Nephron progenitor cell (in vitro differentiated cells): ENCODE measurements at regions not wholly inside any gene's neighbourhood (a gene's known extent, or its start where the extent isn't known, plus 50 kb on each side); places are given as distances from the start of the nearest gene placed in this dataset.

Experiments used
- DNase-seq: peaks from one replicate; pipeline ENCODE4 v3.0.0; 2021
- H3K27ac Mint-ChIP-seq: 2 replicates; pipeline ENCODE4 v1.8.0; 2021; ENCODE audit warnings: mild to moderate bottlenecking, moderate library complexity, mixed read lengths
- H3K27me3 Mint-ChIP-seq: 2 replicates; pipeline ENCODE4 v1.8.0; 2021; ENCODE audit warnings: mild to moderate bottlenecking, low read depth, mixed read lengths; ENCODE audit not compliant: poor library complexity
- H3K36me3 Mint-ChIP-seq: 2 replicates; pipeline ENCODE4 v1.8.0; 2021; ENCODE audit warnings: low read depth, mixed read lengths
- H3K4me1 Mint-ChIP-seq: 2 replicates; pipeline ENCODE4 v1.8.0; 2021; ENCODE audit warnings: mixed read lengths
- H3K4me3 Mint-ChIP-seq: 2 replicates; pipeline ENCODE4 v1.8.0; 2021; ENCODE audit warnings: mild to moderate bottlenecking, moderate library complexity, mixed read lengths
- H3K9me3 Mint-ChIP-seq: 2 replicates; pipeline ENCODE4 v1.8.0; 2021; ENCODE audit warnings: mild to moderate bottlenecking, moderate library complexity, mixed read lengths
- CTCF ChIP-seq: fragments of 200-600 bp; sonication (generic); IDR thresholded peaks from 2 replicates; pipeline ENCODE4 v1.5.0; 2021; ENCODE audit warnings: antibody characterized with exemption

GRCh38 chr12:126762150-126762549 lies 1504.8 kb upstream of the TMEM132C start:
- no peak for TF ChIP-seq CTCF
- H3K27me3 Mint-ChIP-seq, result peaks cover 9% of the 10 kb centered on the region
- H3K4me1 Mint-ChIP-seq, result no peaks in the 10 kb centered on the region
- H3K9me3 Mint-ChIP-seq, result peaks cover 41% of the 10 kb centered on the region
- DNase-seq, result no peak
- no peaks in the 10 kb centered on the region for H3K36me3 Mint-ChIP-seq
- H3K27ac Mint-ChIP-seq, result no peak overlapping the region
- no peak overlapping the region for H3K4me3 Mint-ChIP-seq

GRCh38 chr12:126763359-126763758 lies 1503.6 kb upstream of the TMEM132C start:
- Mint-ChIP-seq H3K36me3 (no peaks in the 10 kb centered on the region), H3K27me3 (peaks cover 13% of the 10 kb centered on the region), H3K9me3 (peaks cover 46% of the 10 kb centered on the region), H3K27ac (no peak overlapping the region), H3K4me3 (no peak overlapping the region), H3K4me1 (no peaks in the 10 kb centered on the region)
- TF ChIP-seq CTCF, result no peak
- DNase-seq, result no peak

GRCh38 chr12:126767334-126767733 lies 1499.6 kb upstream of the TMEM132C start:
- TF ChIP-seq CTCF, result no peak
- Mint-ChIP-seq H3K9me3 (peaks cover 56% of the 10 kb centered on the region), H3K4me3 (no peak overlapping the region), H3K27ac (no peak overlapping the region), H3K4me1 (no peaks in the 10 kb centered on the region), H3K27me3 (peaks cover 10% of the 10 kb centered on the region), H3K36me3 (no peaks in the 10 kb centered on the region)
- DNase-seq, result no peak

GRCh38 chr12:126768517-126768916 lies 1498.5 kb upstream of the TMEM132C start:
- peaks cover 46% of the 10 kb centered on the region for H3K9me3 Mint-ChIP-seq
- DNase-seq, result no peak
- H3K4me1 Mint-ChIP-seq, result no peaks in the 10 kb centered on the region
- H3K4me3 Mint-ChIP-seq, result no peak overlapping the region
- H3K27me3 Mint-ChIP-seq, result peaks cover 13% of the 10 kb centered on the region
- TF ChIP-seq CTCF, result no peak
- no peak overlapping the region for H3K27ac Mint-ChIP-seq
- H3K36me3 Mint-ChIP-seq, result no peaks in the 10 kb centered on the region

- peaks cover 32% of the 10 kb centered on the region for H3K9me3 Mint-ChIP-seq
- H3K36me3 Mint-ChIP-seq, result no peaks in the 10 kb centered on the region
- peaks cover 5% of the 10 kb centered on the region for H3K4me1 Mint-ChIP-seq
- DNase-seq, result no peak
- peaks cover 13% of the 10 kb centered on the region for H3K27me3 Mint-ChIP-seq
- TF ChIP-seq CTCF, result no peak
- no peak overlapping the region for H3K27ac Mint-ChIP-seq
- no peak overlapping the region for H3K4me3 Mint-ChIP-seq
Measured at GRCh38 chr12:126770188-126770587, 1496.8 kb upstream of the TMEM132C start.

- TF ChIP-seq CTCF, result no peak
- Mint-ChIP-seq H3K9me3 (peaks cover 19% of the 10 kb centered on the region), H3K4me1 (peaks cover 5% of the 10 kb centered on the region), H3K4me3 (no peak overlapping the region), H3K36me3 (no peaks in the 10 kb centered on the region), H3K27me3 (peaks cover 7% of the 10 kb centered on the region), H3K27ac (no peak overlapping the region)
- DNase-seq, result no peak
Measured at GRCh38 chr12:126772171-126772864, 1494.7 kb upstream of the TMEM132C start.
